Neural cell (in vitro differentiated cells): ENCODE measurements at regions not wholly inside any gene's neighbourhood (a gene's known extent, or its start where the extent isn't known, plus 50 kb on each side); places are given as distances from the start of the nearest gene placed in this dataset.

Source experiments
- H2AFZ ChIP-seq: fragments of 200-600, 300-800 bp; sonication (generic), shearing (Covaris generic); 2 replicates; pipeline ENCODE4 v1.6.0; 2014; ENCODE audit warnings: low read depth, mild to moderate bottlenecking, antibody characterized with exemption, low read length, moderate library complexity
- H3F3A ChIP-seq: fragments of 200-600 bp; shearing (Covaris generic); 2 replicates; pipeline ENCODE4 v1.6.1; 2016; ENCODE audit warnings: mild to moderate bottlenecking, moderate library complexity, mixed read lengths, antibody characterized with exemption, low read length; ENCODE audit not compliant: insufficient read depth, poor library complexity, severe bottlenecking
- H3K27ac ChIP-seq: fragments of 200-600, 300-800 bp; sonication (generic), shearing (Covaris generic); 2 replicates; pipeline ENCODE4 v1.5.1; 2014; ENCODE audit warnings: mild to moderate bottlenecking, low read length, moderate library complexity
- H3K27me3 ChIP-seq: fragments of 300-800, 200-600 bp; sonication (generic), shearing (Covaris generic); 2 replicates; pipeline ENCODE4 v1.6.0; 2014; ENCODE audit warnings: mild to moderate bottlenecking, low read depth, low read length, moderate library complexity; ENCODE audit not compliant: insufficient read depth
- H3K36me3 ChIP-seq: fragments of 300-800, 200-600 bp; sonication (generic), shearing (Covaris generic); 2 replicates; pipeline ENCODE4 v1.5.1; 2014; ENCODE audit warnings: mild to moderate bottlenecking, antibody characterized with exemption, low read length, moderate library complexity; ENCODE audit not compliant: insufficient read depth
- H3K4me2 ChIP-seq: fragments of 300-800, 200-600 bp; sonication (generic), shearing (Covaris generic); 2 replicates; pipeline ENCODE4 v1.6.0; 2014; ENCODE audit warnings: mild to moderate bottlenecking, low read length
- H3K4me3 ChIP-seq: fragments of 300-800, 200-600 bp; sonication (generic), shearing (Covaris generic); 2 replicates; pipeline ENCODE4 v1.5.1; 2014; ENCODE audit warnings: mild to moderate bottlenecking, low read length, moderate library complexity
- H3K79me2 ChIP-seq: fragments of 200-600 bp; shearing (Covaris generic); replicated peaks from 2 replicates; pipeline ENCODE4 v1.6.0; 2014; ENCODE audit warnings: mild to moderate bottlenecking, low read length, moderate library complexity; ENCODE audit not compliant: insufficient read depth
- H3K9ac ChIP-seq: fragments of 300-800, 200-600 bp; sonication (generic), shearing (Covaris generic); 2 replicates; pipeline ENCODE4 v1.6.1; 2016; ENCODE audit warnings: mild to moderate bottlenecking, low read length, mixed read lengths
- H3K9me2 ChIP-seq: fragments of 200-600 bp; shearing (Covaris generic); 2 replicates; pipeline ENCODE4 v1.6.1; 2016; ENCODE audit warnings: mild to moderate bottlenecking, low read length, mixed read lengths; ENCODE audit not compliant: insufficient read depth
- H3K9me3 ChIP-seq: fragments of 200-600, 300-800 bp; sonication (generic), shearing (Covaris generic); 2 replicates; pipeline ENCODE4 v1.6.1; 2016; ENCODE audit warnings: mild to moderate bottlenecking, mixed run types, low read length, moderate library complexity, mixed read lengths
- H4K20me1 ChIP-seq: fragments of 200-600 bp; shearing (Covaris generic); 2 replicates; pipeline ENCODE4 v1.6.1; 2016; ENCODE audit warnings: mild to moderate bottlenecking, mixed run types; ENCODE audit not compliant: insufficient read depth
- CTCF ChIP-seq: fragments of 450-650 bp; IDR thresholded peaks from 2 replicates; pipeline ENCODE4 v1.5.1; 2014; ENCODE audit warnings: antibody characterized with exemption, mild to moderate bottlenecking, moderate library complexity; ENCODE audit not compliant: poor library complexity, severe bottlenecking
- EP300 ChIP-seq: fragments of 450-650 bp; conservative IDR thresholded peaks from 2 replicates; pipeline ENCODE4 v1.6.1; 2014; ENCODE audit warnings: antibody characterized with exemption, mild to moderate bottlenecking, moderate library complexity; ENCODE audit not compliant: poor library complexity, severe bottlenecking
- EZH2 ChIP-seq: fragments of 200-600, 300-800 bp; shearing (Covaris generic), sonication (generic); IDR thresholded peaks from 2 replicates; pipeline ENCODE4 v1.6.1; 2014; ENCODE audit warnings: antibody characterized with exemption, low read length, borderline replicate concordance, mild to moderate bottlenecking; ENCODE audit not compliant: insufficient read depth, poor library complexity, severe bottlenecking
- MXI1 ChIP-seq: fragments of 450-650 bp; conservative IDR thresholded peaks from 2 replicates; pipeline ENCODE4 v1.6.1; 2014; ENCODE audit warnings: antibody characterized with exemption, mild to moderate bottlenecking; ENCODE audit not compliant: poor library complexity, severe bottlenecking
- POLR2AphosphoS5 ChIP-seq: IDR thresholded peaks from 2 replicates; pipeline ENCODE4 v1.6.1; 2012
- RAD21 ChIP-seq: fragments of 450-650 bp; conservative IDR thresholded peaks from 2 replicates; pipeline ENCODE4 v1.6.1; 2014; ENCODE audit warnings: antibody characterized with exemption, mild to moderate bottlenecking, moderate library complexity
- REST ChIP-seq: IDR thresholded peaks from 2 replicates; pipeline ENCODE4 v1.6.1; 2012; ENCODE audit warnings: borderline replicate concordance
- SMC3 ChIP-seq: fragments of 450-650 bp; conservative IDR thresholded peaks from 2 replicates; pipeline ENCODE4 v1.6.1; 2014; ENCODE audit warnings: antibody characterized with exemption, mild to moderate bottlenecking, moderate library complexity; ENCODE audit not compliant: poor library complexity
- TAF1 ChIP-seq: IDR thresholded peaks from 2 replicates; pipeline ENCODE4 v1.6.1; 2012; ENCODE audit warnings: low read depth

GRCh38 chr6:134477991-134478635, 160.2 kb upstream of the SGK1 start:
- Histone ChIP-seq H2AFZ (no peak overlapping the region), H3K4me3 (no peak overlapping the region), H3K9ac (no peak overlapping the region), H3K27ac (no peak overlapping the region), H3K9me3 (no peaks in the 10 kb centered on the region), H4K20me1 (no peaks in the 10 kb centered on the region), H3F3A (no peaks in the 10 kb centered on the region), H3K36me3 (no peaks in the 10 kb centered on the region), H3K27me3 (no peaks in the 10 kb centered on the region), H3K79me2 (no peaks in the 10 kb centered on the region), H3K4me2 (no peak overlapping the region), H3K9me2 (no peaks in the 10 kb centered on the region)
- TF ChIP-seq RAD21: no peak
- no peak for TF ChIP-seq EZH2
- TF ChIP-seq CTCF: no peak
- no peak for TF ChIP-seq SMC3
- no peak for TF ChIP-seq POLR2AphosphoS5
- TF ChIP-seq REST: no peak
- no peak for TF ChIP-seq EP300
- no peak for TF ChIP-seq TAF1
- TF ChIP-seq MXI1: no peak

- Histone ChIP-seq H4K20me1 (no peaks in the 10 kb centered on the region), H3K9me2 (no peaks in the 10 kb centered on the region), H3K4me2 (no peak overlapping the region), H3K36me3 (no peaks in the 10 kb centered on the region), H3K9ac (no peak overlapping the region), H3F3A (no peaks in the 10 kb centered on the region), H3K4me3 (no peak overlapping the region), H3K79me2 (no peaks in the 10 kb centered on the region), H3K27ac (no peak overlapping the region), H3K27me3 (no peaks in the 10 kb centered on the region), H2AFZ (no peak overlapping the region), H3K9me3 (no peaks in the 10 kb centered on the region)
- TF ChIP-seq CTCF (no peak), EZH2 (no peak), POLR2AphosphoS5 (no peak), RAD21 (no peak), TAF1 (no peak), REST (no peak), EP300 (no peak), SMC3 (no peak), MXI1 (no peak)
Measured at GRCh38 chr6:134474955-134475354, 157.0 kb upstream of the SGK1 start.
